ENCODE measurements at regions not wholly inside any gene's neighbourhood (a gene's known extent, or its start where the extent isn't known, plus 50 kb on each side); places are given as distances from the start of the nearest gene placed in this dataset.
"Not testable (repeated sequence)": the region's sequence is repeated elsewhere in the genome, so short reads cannot be mapped to it uniquely, and the experiment has no call there.

DNA sequence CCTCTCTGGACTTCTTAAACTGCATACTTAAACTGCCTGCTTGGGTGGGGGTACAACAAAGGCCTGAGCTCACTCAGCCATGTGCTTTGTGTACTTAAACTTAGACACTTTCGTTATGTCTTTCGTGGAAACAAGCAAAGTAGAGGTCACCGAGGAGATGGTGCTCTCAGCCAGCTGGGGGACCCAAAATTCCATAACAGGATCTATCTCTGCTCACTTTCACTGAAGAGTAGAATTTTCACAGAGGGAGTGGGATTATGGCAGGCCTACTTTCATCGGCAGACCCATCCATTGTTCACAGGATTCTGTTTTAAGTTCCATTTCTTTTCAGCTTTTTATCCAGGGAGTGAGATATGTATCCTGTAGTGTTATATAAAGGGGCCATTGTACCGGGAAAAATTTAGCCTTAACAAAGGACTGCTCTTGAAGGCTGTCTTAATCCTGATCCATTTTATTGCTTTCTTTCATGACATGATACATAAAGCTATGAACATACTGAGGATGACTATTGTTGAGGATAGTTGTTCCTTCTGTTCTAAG is 370.0 kb upstream of the GHITM start:
- DNase-seq (ENCODE audit: extremely low spot score) = no peak
- TF ChIP-seq, protein P1, sequence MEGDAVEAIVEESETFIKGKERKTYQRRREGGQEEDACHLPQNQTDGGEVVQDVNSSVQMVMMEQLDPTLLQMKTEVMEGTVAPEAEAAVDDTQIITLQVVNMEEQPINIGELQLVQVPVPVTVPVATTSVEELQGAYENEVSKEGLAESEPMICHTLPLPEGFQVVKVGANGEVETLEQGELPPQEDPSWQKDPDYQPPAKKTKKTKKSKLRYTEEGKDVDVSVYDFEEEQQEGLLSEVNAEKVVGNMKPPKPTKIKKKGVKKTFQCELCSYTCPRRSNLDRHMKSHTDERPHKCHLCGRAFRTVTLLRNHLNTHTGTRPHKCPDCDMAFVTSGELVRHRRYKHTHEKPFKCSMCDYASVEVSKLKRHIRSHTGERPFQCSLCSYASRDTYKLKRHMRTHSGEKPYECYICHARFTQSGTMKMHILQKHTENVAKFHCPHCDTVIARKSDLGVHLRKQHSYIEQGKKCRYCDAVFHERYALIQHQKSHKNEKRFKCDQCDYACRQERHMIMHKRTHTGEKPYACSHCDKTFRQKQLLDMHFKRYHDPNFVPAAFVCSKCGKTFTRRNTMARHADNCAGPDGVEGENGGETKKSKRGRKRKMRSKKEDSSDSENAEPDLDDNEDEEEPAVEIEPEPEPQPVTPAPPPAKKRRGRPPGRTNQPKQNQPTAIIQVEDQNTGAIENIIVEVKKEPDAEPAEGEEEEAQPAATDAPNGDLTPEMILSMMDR (IDR thresholded peaks at IDR 0.05; ENCODE audit: control extremely low read depth, extremely low read depth, low read depth, missing control alignments) = no peak
- CTCF ChIA-PET = interaction anchor here (0.7 kb wide), 1 partner anchor 10 kb away, joined by 3 read pairs; no protein-coding TSS in a partner anchor
- POLR2A ChIA-PET = no interaction called here

DNA sequence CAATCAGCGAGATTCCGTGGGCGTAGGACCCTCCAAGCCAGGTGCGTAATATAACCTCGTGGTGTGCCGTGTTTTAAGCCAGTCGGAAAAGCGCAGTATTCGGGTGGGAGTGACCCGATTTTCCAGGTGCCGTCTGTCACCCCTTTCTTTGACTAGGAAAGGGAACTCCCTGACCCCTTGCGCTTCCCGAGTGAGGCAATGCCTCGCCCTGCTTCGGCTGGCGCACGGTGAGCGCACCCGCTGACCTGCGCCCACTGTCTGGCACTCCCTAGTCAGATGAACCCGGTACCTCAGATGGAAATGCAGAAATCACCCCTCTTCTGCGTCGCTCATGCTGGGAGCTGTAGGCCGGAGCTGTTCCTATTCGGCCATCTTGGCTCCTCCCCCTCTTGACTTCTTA is 352.6 kb upstream of the GHITM start:
- POLR2A ChIA-PET; DNase-seq (ENCODE audit: extremely low spot score); CTCF ChIA-PET: not testable (repeated sequence)

DNA sequence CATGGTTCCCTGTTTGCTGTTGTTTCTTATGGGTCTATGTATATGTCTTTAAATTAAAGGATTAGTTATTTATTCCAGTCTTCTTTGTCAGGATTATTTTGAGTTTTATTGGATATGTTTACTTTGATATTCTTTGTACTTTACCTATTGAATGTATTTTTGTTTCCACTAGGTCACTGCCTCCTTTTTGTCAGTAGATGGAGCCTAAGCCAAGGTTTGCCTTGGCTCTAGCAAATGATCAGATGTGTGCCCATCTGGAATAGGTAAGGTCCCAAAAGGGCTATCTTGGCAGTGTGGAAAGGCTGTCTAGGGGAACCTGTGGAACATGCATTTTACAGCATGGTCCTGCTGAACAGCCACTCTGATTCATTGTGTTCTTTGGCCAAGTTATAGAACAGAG is 337.3 kb upstream of the GHITM start:
- no peak for DNase-seq (ENCODE audit: extremely low spot score)
- ChIA-PET POLR2A (no interaction called here), CTCF (no interaction called here)
- TF ChIP-seq, protein P1 (IDR thresholded peaks at IDR 0.05; ENCODE audit: control extremely low read depth, extremely low read depth, low read depth, missing control alignments) = no peak

DNA sequence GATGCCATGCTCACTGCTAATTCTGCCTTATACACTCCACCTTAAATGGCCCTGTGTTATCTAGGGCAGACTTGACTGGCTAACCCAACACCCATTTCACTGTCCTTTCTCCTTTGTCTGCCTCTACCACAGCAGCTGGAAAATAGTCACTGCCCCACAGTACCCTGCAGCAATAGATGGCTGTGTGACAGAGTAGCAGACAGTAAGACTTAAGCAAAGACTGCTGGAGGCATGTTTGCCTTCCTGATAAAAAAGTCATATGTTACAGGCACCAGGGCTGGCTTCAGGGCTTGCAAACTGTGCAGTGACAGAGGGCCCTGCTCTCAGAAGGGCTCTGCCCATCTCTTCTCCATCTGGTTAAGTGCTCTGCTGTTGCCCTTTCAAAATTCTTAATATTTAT is 332.6 kb upstream of the GHITM start:
- POLR2A ChIA-PET = no interaction called here
- CTCF ChIA-PET = no interaction called here
- DNase-seq (ENCODE audit: extremely low spot score) = no peak
- TF ChIP-seq, protein P1 (IDR thresholded peaks at IDR 0.05; ENCODE audit: control extremely low read depth, extremely low read depth, low read depth, missing control alignments) = no peak

DNA sequence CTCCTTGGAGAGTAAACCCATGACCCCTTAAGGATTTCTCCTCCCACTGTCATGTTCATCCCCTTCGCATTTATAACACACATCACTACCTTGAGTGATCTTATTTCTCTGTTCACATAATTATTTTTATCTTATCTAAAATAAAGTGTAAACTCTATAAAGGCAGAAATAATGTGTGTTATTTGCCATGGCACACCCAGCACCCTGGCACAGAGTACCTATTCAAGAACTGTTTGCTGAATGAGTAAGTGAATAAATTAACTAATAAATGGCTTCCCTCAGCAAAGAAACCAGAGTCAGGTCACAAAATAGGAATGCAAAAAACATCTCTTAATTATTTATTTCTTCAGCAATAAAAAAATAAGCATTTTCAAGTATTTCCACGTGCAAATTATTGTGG is 330.3 kb upstream of the GHITM start:
- ChIA-PET CTCF (interaction anchor here (1.4 kb wide), 1 partner anchor 62 kb away, joined by 3 read pairs; no protein-coding TSS in a partner anchor), POLR2A (no interaction called here)
- TF ChIP-seq, protein P1 (IDR thresholded peaks at IDR 0.05; ENCODE audit: control extremely low read depth, extremely low read depth, low read depth, missing control alignments) = no peak
- no peak for DNase-seq (ENCODE audit: extremely low spot score)

DNA sequence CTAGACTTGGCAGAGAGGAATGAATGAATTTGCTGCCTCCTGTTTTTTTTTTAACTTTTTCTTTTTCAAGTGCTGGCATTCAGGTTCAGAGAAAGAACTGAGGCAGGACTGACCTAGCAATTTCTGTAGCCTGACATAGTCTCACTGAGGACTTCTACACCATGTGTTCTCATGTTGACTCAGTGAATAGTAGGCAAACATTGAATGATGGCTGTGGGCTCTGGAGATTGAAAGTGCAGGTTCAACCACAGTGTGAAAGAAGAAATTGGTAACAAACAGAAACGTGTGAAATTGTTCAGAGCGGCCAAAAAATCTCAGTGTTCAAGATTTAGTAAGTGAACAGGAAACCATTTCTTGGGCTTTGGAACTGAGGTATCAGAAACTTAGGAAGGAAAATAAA is 322.4 kb upstream of the GHITM start:
- no peak for DNase-seq (ENCODE audit: extremely low spot score)
- TF ChIP-seq, protein P1 (IDR thresholded peaks at IDR 0.05; ENCODE audit: control extremely low read depth, extremely low read depth, low read depth, missing control alignments) = no peak
- CTCF ChIA-PET = no interaction called here
- POLR2A ChIA-PET = no interaction called here

DNA sequence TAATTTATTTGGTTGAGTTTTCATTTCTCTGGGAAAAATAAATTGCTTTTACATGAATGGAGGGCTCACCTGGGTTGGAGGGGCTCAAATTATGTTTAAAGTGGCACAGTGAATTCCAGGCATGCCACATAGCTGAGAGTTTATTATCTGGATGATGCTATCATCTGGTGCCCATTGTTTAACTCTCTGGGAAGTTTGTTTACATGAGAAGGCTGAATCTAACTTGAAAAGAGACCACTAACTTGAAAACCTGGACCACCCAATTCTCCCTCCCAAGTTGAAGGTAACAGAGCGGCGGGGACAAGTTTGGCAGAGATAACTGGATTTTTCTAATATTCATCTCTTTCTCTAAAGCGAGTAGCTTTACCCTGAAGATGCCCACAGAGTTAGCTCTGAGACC is 321.5 kb upstream of the GHITM start:
- TF ChIP-seq, protein P1 (IDR thresholded peaks at IDR 0.05; ENCODE audit: control extremely low read depth, extremely low read depth, low read depth, missing control alignments) = no peak
- CTCF ChIA-PET = no interaction called here
- DNase-seq (ENCODE audit: extremely low spot score) = no peak
- POLR2A ChIA-PET = no interaction called here

Measured in GM10248 (cell line).